H54 (cell line): ENCODE measurements at regions not wholly inside any gene's neighbourhood (a gene's known extent, or its start where the extent isn't known, plus 50 kb on each side); places are given as distances from the start of the nearest gene placed in this dataset.
A peak's percentile ranks its signal among the peaks of the same experiment; 100 is the strongest.
"Not testable (repeated sequence)": the region's sequence is repeated elsewhere in the genome, so short reads cannot be mapped to it uniquely, and the experiment has no call there.

Experiments used
- DNase-seq: peaks from one replicate; pipeline ENCODE4 v3.0.0; 2011; ENCODE audit warnings: low spot score, mixed read lengths; ENCODE audit not compliant: insufficient read length
- FAIRE-seq: peaks from 3 replicates; lab custom pipeline; 2011; peaks lifted over from hg19 to GRCh38; lab: Jason Lieb, UNC
- POLR2A ChIP-seq: IDR thresholded peaks from 2 replicates; pipeline ENCODE4 v1.6.1; 2011; ENCODE audit warnings: low read depth, mild to moderate bottlenecking, low read length

DNA sequence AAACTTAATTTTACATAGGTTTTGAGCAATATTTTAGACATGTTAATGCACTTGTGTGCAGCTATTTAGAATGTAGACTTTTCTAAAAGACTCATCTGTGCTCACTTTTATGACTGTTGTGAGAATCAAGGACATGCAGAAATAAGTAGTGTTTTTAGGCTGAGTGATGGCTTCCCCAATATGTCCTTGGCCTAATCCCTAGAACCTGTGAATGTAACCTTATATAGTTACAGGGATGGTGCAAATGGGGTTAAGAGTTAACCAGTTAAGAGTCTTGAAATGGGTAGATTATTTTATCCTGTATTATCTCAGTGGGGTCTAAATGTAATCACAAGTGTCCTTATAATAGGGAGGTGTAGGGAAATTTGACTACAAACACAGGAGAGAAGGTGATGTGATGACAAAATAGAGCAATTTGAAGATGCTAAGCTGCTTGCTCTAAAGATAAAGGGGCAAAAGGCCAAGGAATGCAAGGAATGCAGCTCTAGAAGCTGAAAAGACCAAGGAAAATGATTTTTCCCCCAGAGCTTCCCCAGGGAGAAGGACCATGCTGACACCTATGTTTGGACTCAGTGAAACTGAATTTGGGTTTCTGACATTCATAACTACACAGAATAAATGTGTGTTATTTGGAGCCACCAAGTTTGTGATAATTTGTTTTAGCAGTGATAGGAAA lies 298.0 kb upstream of the PAPPA start:
- DNase-seq (no peak), FAIRE-seq (peak; percentile 92)
- no peak for TF ChIP-seq POLR2A

DNA sequence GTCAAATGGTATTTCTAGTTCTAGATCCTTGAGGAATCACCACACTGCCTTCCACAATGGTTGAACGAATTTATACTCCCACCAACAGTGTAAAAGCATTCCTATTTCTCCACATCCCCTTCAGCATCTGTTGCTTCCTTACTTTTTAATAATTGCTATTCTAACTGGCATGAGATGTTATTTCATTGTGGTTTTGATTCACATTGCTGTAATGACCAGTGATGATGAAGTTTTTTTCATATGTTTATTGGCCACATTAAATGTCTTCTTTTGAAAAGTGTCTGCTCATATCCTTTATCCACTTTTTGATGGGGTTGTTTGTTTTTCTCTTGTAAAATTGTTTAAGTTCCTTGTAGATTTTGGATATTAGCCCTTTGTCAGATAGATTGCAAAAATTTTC lies 295.2 kb upstream of the PAPPA start:
- peak; percentile 90 for FAIRE-seq
- DNase-seq: not testable (repeated sequence)

DNA sequence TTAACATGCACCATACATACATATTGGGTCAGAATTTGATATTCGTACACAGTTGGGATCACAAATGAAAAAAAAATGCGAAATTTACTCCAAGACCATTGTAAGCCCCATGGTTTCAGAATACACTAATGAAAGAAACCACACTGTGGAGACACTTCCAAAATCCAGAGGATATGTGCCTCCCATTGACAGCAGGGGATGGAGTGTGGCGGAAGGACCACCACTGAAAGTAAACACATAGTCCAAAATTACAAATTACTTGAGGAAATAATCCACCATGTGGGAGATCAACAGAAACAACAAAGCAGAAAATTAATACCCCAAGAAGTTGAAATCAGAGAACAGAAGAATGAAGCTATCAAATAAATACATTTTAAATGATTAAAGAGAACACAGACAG lies 291.6 kb upstream of the PAPPA start:
- no peak for FAIRE-seq
- no peak for DNase-seq
- TF ChIP-seq POLR2A: no peak

DNA sequence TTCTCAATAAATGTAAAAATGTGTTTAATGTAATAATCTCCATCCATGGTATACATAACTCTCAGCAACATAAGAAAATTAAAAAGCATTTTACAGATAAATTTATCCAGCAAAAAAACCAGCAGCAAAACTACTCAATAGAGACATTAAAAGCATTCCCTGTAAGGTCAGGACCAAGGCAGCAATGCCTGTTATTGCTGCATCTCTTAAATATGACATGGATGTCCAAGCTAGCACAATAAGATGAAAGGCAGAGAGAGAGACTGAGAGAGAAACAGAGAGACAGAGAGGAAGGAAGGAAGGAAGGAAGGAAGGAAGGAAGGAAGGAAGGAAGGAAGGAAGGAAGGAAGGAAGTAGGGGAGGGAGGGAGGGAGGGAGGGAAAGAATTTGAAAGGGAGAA lies 289.0 kb upstream of the PAPPA start:
- FAIRE-seq: no peak
- TF ChIP-seq POLR2A: no peak
- no peak for DNase-seq

DNA sequence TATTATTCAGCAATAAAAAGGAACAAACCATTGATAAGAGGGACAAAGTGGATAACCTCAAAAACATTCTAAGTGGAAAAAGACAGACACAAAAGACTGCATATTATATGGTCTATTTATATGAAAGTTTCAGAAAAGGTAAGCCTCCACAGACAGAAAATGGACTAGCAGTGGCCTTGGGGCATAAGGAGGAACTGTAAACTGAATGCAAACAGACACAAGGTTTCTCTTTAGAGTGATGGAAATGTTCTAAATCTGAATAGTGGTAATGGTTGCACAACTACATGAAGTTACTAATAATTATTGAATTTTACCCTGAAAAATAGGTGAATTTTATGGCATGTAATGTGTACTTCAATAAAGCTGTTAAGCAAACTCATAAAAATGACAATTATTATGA lies 286.3 kb upstream of the PAPPA start:
- FAIRE-seq: no peak
- no peak for DNase-seq
- TF ChIP-seq POLR2A: no peak

DNA sequence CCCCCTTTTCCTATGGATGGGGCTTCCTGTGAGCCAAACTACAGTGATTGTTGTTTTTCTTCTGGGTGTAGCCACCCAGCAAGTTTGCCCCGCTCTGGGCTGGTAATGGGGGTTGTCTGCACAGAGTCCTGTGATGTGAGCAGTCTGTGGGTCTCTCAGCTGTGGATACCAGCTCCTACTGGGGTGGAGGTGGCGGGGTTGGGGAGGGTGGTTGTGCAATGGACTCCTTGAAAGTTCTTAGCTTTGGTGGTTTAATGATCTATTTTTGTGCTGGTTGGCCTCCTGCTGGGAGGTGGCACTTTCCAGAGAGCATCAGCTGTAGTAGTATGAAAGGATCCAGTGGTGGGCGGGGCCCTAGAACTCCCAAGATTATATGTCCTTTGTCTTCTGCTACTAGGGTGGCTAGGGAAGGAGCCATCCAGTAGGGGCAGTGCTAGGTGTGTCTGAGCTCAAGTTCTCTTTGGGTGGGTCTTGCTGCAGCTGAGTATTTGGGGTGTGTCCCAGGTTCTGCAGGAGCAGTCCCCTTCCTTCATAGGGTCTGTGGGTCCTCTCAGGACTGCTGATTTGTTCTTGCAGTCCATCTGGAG lies 275.6 kb upstream of the PAPPA start:
- DNase-seq (no peak), FAIRE-seq (peak; percentile 11)
- no peak for TF ChIP-seq POLR2A

DNA sequence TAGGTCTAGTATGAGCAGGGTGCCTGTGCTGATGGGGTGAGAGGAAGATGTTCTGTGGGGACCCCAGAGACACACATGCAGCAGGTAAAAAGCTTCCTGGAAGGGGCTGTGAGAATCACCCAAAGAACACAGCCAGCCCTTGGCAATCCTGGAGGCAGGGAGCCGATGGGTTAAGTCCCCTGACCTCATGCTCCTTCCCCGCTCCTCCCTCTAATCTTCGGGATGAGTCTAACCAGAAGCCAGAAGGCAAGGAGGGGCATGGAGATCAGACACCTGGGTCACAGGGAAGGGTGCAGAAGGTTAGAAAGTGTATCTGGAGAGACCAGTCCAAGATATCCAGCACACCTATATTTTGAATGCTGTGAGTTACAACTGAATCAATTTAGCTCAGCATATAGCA lies 274.1 kb upstream of the PAPPA start:
- no peak for FAIRE-seq
- no peak for TF ChIP-seq POLR2A
- DNase-seq: no peak

DNA sequence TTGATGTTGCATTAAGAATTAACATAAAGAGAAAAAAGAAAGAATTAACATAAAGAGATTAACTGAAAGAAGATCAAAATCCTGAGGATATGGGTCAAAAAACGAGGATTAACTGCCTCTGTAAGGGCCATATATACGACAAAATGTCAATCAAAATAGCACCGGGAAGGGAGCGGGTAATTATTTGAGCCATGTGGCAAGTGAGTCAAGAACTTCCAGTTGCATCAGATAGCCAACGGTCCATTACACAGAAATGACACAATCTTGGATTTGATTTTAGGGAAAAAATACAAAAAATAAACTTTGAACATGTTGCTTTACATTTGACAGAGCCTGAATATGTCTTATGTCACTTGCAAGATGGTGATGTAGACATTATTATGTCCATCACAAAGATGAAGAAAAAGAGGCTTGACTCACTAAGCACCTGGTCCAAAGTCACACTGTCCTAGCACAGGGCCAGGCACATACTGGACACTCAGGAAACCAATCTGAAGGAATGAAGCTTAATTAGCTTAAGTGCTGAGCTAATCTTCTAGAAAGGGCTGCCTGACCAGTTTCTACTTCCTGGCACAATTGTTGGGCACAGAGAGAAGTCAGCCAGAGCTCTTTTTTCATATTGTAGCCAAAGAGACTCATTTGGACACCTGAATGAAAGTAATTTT lies 273.2 kb upstream of the PAPPA start:
- DNase-seq: no peak
- no peak for FAIRE-seq
- no peak for TF ChIP-seq POLR2A

DNA sequence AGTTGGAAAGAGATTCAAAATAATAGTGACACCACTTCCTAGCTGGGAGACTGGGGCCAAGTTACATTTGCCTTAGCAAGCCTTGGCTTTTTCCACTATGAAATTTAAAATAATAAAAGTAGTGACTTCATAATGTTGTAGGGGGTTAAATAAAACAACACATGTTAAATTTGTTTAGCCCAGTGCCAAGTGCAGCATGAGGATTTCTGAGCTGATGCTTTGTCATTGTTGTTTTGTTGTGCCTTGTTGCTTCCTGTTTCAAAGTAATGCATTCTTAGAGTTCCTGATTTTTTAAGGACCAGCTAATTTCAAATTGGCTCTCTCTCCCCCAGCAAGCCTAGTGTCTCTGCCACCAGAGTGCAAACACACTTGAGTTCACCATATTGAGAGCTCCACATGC lies 270.7 kb upstream of the PAPPA start:
- no peak for TF ChIP-seq POLR2A
- FAIRE-seq (no peak), DNase-seq (no peak)

DNA sequence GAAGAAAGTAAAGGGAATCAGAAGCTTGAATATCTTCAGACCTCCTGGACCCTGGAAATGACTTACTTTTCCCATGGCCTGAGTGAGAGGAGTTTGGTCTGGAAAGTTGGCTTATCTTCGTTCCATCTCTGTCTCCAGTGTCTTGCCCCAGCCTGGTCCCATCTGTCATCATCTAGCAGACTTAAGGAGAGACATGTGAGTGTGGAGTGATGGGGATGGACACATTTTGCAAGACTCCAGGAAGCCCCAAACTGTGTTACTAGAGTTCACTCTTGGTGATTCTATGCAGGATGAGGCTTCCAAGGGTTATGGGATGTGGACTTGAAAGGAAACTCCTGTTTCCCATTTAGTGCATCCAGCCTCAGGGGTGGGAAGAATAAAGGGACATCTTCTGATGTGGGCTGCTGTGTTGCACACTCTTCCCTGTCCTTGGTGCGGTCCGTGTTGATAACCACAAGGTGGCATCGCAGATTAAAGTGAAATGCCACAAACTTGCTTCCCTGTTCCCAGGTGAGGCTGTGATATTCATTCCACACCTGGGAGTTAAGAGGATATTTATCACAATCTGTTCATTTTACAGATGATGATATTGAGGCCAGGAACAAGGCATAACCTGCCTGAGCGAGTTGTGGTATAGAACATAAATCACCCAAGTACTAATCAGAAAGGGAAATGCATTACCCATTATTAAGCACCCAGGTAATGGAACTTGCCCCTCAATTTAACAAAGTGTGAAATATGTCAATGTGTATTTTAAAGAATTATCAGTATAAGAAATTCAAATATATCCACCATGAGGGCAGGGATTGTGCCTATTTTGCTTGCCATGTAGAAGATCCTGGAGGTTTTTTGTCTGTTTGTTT lies 269.9 kb upstream of the PAPPA start:
- FAIRE-seq (peak; percentile 100), DNase-seq (peak; percentile 19)
- no peak for TF ChIP-seq POLR2A

DNA sequence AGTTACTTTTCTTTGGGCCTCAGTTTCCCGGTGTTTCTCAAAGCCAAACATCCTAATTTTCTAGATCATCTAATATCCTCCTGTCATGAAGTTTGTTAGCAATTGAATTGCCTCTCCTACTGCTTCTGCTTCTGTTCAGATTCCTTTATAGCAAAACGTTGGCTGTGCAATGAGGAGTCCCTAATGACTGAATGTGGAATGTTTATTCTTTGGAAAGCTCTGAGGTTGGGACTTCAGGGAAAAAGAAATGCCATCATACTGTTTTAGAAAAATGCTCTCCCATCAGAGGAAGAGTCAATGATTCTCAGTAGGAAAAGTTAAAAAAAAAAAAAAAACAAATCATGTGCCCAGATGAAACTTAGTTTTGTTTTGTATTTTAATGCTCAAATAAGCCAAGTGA lies 268.7 kb upstream of the PAPPA start:
- DNase-seq (no peak), FAIRE-seq (peak; percentile 53)
- TF ChIP-seq POLR2A: no peak

DNA sequence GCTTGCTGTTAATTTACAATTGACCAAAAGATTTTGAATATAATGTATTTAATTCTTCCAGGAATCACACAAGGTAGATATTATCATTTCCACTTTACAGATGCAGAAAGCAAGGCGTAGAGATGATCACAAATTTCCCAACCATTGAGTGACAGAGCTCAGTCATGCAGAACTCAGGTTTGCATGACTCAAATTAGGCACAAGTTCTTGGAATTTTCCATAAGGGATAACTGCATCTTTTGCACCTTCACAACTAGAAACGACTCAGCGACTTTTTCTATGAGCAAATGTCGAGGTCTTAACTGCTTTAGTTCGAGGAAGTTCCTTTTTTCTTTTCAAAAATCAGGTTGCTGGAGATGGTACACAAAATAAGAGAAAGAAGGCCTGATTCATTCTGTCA lies 265.5 kb upstream of the PAPPA start:
- DNase-seq (no peak), FAIRE-seq (peak; percentile 92)
- no peak for TF ChIP-seq POLR2A

DNA sequence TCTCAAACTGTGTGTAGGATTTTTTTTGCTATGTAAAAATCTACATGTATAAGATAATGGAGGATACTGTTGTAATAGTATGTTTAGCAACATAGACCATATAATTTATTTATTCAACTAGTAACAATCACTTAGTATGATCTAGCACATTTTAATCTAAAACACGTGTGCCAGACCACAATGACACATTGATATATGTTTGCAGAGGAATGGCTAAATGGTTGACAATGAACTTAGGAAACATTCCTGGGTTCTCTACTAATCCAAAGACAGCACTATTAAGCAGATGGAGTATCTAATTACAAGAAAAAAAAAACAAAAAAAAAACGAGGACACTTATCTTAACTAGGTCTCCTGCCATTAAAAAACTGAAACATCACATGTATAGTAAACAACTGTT lies 261.7 kb upstream of the PAPPA start:
- DNase-seq: no peak
- FAIRE-seq: no peak
- TF ChIP-seq POLR2A: no peak

DNA sequence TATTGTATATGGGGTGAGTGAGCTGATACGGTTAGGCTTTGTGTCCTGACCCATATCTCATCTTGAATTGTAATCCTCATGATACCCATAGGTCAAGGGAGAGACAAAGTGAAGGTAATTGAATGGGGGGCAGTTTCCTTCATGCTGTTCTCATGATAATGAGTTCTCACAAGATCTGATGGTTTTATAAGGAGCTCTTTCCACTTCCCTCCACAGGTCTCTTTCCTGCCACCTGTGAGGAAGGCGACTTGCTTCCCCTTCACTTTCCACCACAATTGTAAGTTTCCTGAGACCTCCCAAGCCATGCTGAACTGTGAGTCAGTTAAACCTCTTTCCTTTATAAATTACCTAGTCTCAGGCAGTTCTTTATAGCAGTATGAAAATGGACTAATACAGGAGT lies 255.1 kb upstream of the PAPPA start:
- not testable (repeated sequence) for DNase-seq, FAIRE-seq
